IPS DF 6.9 (cell line): ENCODE measurements at regions not wholly inside any gene's neighbourhood (a gene's known extent, or its start where the extent isn't known, plus 50 kb on each side); places are given as distances from the start of the nearest gene placed in this dataset.

Experiments used
- DNase-seq: peaks from one replicate; pipeline ENCODE4 v3.0.0-alpha.2; 2013; ENCODE audit warnings: low read depth, low spot score
- H3K27ac ChIP-seq: one replicate; pipeline ENCODE4 v1.5.1; 2013; ENCODE audit warnings: low read length, control low read depth
- H3K27me3 ChIP-seq: 2 replicates; pipeline ENCODE4 v1.6.1; 2013; ENCODE audit warnings: mild to moderate bottlenecking, low read length; ENCODE audit not compliant: control insufficient read depth, insufficient read depth
- H3K36me3 ChIP-seq: 2 replicates; pipeline ENCODE4 v1.6.1; 2013; ENCODE audit warnings: low read length; ENCODE audit not compliant: control insufficient read depth, insufficient read depth
- H3K4me1 ChIP-seq: 2 replicates; pipeline ENCODE4 v1.6.1; 2013; ENCODE audit warnings: low read length; ENCODE audit not compliant: control insufficient read depth, insufficient read depth
- H3K4me3 ChIP-seq: 2 replicates; pipeline ENCODE4 v1.5.1; 2013; ENCODE audit warnings: mild to moderate bottlenecking, low read length
- H3K9me3 ChIP-seq: 2 replicates; pipeline ENCODE4 v1.6.1; 2013; ENCODE audit warnings: low read length, inconsistent platforms; ENCODE audit not compliant: control insufficient read depth, insufficient read depth
- WGBS: extraction: QIAGEN DNeasy Blood & Tissue Kit; methylation state at CpG from one replicate; pipeline ENCODE4 v1.1.7; 2013; ENCODE audit warnings: mixed read lengths, missing lambda C conversion rate; ENCODE audit not compliant: insufficient read length, insufficient coverage; 5-methylcytosine and 5-hydroxymethylcytosine counted together

DNA sequence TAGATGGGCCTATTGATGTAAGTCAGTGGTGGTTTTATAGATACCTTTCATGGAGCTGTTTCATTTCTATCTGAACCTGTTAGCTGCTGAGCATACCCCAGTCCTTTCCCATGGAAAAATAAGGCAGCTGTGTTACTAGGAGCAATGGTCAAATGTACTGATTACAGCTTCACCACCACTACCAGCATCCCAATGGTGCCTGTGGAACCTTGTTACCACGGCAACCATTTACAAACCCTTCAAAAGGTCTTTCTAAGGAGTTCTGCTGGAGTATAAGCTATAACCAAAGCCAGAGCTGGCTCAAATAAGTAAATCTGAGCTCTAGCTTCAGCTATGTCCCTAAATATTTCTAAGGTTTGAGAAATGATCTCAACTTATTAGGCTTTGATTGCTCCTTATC lies 133.4 kb upstream of the ACP3 start:
- Histone ChIP-seq H3K9me3 (no peaks in the 10 kb centered on the region), H3K27ac (no peak overlapping the region), H3K4me1 (0 out of 2 replicates have a peak, but pooled peaks cover 1% of the 10 kb centered on the region), H3K4me3 (no peak overlapping the region), H3K36me3 (no peaks in the 10 kb centered on the region), H3K27me3 (no peaks in the 10 kb centered on the region)
- no CpG with 5 or more reads among the region's 1 CpG for WGBS
- no peak for DNase-seq

DNA sequence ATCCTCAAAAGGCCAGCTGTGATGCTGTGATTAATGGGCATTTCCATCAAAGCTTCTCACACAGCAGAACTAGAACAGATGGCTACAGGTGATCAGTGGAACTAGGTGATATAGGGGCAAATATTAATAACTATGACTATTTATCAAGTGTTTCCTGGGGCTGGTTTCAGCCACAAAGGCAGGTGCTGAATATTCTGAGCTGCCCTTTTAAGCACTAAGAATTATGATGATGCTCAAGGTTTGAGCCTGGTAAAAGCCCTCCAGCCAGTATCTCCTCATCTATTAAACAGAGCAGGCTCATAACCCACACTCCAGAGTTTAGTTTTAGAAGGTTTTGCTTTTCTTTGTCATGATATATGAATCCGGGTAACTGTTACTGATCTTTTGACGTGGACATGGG lies 129.5 kb upstream of the ACP3 start:
- WGBS: no CpG with 5 or more reads among the region's 2 CpGs
- no peaks in the 10 kb centered on the region for H3K27me3 ChIP-seq

GRCh38 chr3:132189601-132190000 lies 127.6 kb upstream of the ACP3 start:
- DNase-seq: no peak
- no CpG with 5 or more reads among the region's 3 CpGs for WGBS
- Histone ChIP-seq H3K9me3 (no peaks in the 10 kb centered on the region), H3K27ac (no peak overlapping the region), H3K4me1 (no peaks in the 10 kb centered on the region), H3K27me3 (no peaks in the 10 kb centered on the region), H3K36me3 (no peaks in the 10 kb centered on the region), H3K4me3 (no peak overlapping the region)

More for the DNA sequence above, 129.5 kb upstream of the ACP3 start:
- no peak overlapping the region for H3K27ac ChIP-seq
- no peaks in the 10 kb centered on the region for H3K36me3 ChIP-seq
- no peaks in the 10 kb centered on the region for H3K9me3 ChIP-seq
- no peak overlapping the region for H3K4me3 ChIP-seq
- no peak for DNase-seq
- H3K4me1 ChIP-seq: no peaks in the 10 kb centered on the region

- H3K4me3 ChIP-seq: no peak overlapping the region
- DNase-seq: no peak
- no CpG with 5 or more reads among the region's 1 CpG for WGBS
- H3K27ac ChIP-seq: no peak overlapping the region
- H3K36me3 ChIP-seq: no peaks in the 10 kb centered on the region
- H3K9me3 ChIP-seq: no peaks in the 10 kb centered on the region
- H3K27me3 ChIP-seq: no peaks in the 10 kb centered on the region
- H3K4me1 ChIP-seq: no peaks in the 10 kb centered on the region
Observed at GRCh38 chr3:132196113-132196512, 121.1 kb upstream of the ACP3 start.

DNA sequence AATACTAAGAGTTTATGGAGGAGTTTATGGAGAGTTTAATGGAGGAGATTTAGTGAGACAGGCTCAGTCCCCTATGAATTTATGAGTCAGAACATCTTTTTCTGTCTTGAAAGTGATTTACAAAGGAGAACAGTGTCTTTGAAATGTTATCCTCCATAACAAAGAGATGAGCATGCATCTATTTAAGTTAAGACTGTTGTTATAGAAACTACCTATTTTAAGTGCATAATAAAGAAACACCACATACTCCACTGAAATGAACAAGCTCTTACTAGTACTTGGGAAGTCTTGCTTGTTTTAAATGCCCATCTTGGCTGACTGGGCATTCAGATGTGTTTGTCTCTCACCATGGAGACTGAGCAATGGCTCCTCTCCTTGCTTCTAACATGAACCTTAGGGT lies 118.7 kb upstream of the ACP3 start:
- Histone ChIP-seq H3K9me3 (no peaks in the 10 kb centered on the region), H3K27me3 (no peaks in the 10 kb centered on the region), H3K4me3 (no peak overlapping the region), H3K4me1 (no peaks in the 10 kb centered on the region), H3K27ac (no peak overlapping the region), H3K36me3 (no peaks in the 10 kb centered on the region)
- no peak for DNase-seq

GRCh38 chr3:132199451-132199850 lies 117.8 kb upstream of the ACP3 start:
- Histone ChIP-seq H3K4me1 (no peaks in the 10 kb centered on the region), H3K9me3 (no peaks in the 10 kb centered on the region), H3K4me3 (no peak overlapping the region), H3K27me3 (no peaks in the 10 kb centered on the region), H3K27ac (no peak overlapping the region), H3K36me3 (no peaks in the 10 kb centered on the region)
- no peak for DNase-seq
- WGBS: no CpG with 5 or more reads among the region's 1 CpG

GRCh38 chr3:132202586-132202985 lies 114.6 kb upstream of the ACP3 start:
- Histone ChIP-seq H3K9me3 (no peaks in the 10 kb centered on the region), H3K4me1 (no peaks in the 10 kb centered on the region), H3K27ac (no peak overlapping the region), H3K36me3 (no peaks in the 10 kb centered on the region), H3K4me3 (no peak overlapping the region), H3K27me3 (no peaks in the 10 kb centered on the region)
- no CpG with 5 or more reads among the region's 3 CpGs for WGBS
- DNase-seq: no peak

DNA sequence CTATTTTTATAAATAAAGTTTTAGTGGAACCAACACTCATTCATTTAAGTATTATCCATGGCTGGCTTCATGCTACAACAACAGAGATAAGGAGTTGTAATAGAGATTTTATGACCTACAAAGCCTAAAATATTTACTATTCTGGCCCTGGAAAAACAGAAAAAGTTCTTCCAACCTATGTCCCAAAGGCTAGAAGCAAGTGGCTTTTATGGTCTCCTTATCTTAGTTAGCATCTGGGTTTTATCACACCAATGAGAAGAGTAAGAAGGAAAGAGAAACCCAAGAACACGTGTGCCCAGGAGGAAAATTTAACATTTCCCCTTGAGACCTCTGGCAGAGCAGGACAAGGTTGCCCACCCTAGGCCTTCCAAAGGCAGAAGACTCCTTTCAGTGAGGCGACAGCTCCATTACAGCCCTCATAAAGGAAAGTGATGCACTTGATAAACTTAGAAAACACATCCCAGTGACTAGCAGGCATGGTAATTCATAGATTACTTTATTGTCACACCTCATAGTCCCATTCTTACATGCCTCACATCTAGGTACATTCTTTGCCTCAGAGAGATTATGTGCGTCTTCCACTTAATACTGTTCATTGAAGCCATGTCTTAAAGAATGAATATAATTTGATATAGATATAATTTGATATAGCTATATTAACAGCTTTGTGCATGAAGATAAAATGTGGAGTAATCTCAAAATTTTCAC lies 113.2 kb upstream of the ACP3 start:
- no CpG with 5 or more reads among the region's 3 CpGs for WGBS
- Histone ChIP-seq H3K27me3 (no peaks in the 10 kb centered on the region), H3K9me3 (no peaks in the 10 kb centered on the region), H3K4me3 (no peak overlapping the region), H3K4me1 (no peaks in the 10 kb centered on the region), H3K27ac (no peak overlapping the region), H3K36me3 (no peaks in the 10 kb centered on the region)
- no peak for DNase-seq

GRCh38 chr3:132205609-132206008 lies 111.6 kb upstream of the ACP3 start:
- DNase-seq: no peak
- H3K36me3 ChIP-seq: no peaks in the 10 kb centered on the region
- H3K4me3 ChIP-seq: no peak overlapping the region
- H3K27ac ChIP-seq: no peak overlapping the region
- H3K9me3 ChIP-seq: no peaks in the 10 kb centered on the region
- peaks cover 4% of the 10 kb centered on the region; the same call in 1 of the 2 replicates for H3K27me3 ChIP-seq
- H3K4me1 ChIP-seq: no peaks in the 10 kb centered on the region

DNA sequence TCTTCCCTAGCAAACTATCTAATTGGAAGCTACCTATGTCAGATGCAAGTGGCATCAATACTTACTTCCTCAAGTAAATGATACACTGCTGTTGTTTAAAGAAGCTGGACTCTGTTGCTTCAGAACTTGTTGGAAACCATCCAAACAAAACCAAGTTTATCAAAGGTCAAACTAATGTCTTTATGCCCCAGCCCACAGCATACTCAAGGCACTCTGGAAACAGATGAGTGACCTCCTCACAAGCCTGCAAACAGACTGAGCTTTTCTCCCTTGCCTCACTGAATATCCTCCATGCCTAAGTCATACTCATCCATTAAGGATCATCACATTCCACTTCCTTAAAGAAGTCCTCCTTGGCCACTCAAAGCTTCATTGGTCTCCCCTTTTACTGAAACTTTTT lies 107.4 kb upstream of the ACP3 start:
- no peaks in the 10 kb centered on the region for H3K9me3 ChIP-seq
- peaks cover 11% of the 10 kb centered on the region for H3K27me3 ChIP-seq
- no peak overlapping the region for H3K27ac ChIP-seq
- DNase-seq: no peak
- H3K4me3 ChIP-seq: no peak overlapping the region
- H3K4me1 ChIP-seq: no peaks in the 10 kb centered on the region
- H3K36me3 ChIP-seq: no peaks in the 10 kb centered on the region

DNA sequence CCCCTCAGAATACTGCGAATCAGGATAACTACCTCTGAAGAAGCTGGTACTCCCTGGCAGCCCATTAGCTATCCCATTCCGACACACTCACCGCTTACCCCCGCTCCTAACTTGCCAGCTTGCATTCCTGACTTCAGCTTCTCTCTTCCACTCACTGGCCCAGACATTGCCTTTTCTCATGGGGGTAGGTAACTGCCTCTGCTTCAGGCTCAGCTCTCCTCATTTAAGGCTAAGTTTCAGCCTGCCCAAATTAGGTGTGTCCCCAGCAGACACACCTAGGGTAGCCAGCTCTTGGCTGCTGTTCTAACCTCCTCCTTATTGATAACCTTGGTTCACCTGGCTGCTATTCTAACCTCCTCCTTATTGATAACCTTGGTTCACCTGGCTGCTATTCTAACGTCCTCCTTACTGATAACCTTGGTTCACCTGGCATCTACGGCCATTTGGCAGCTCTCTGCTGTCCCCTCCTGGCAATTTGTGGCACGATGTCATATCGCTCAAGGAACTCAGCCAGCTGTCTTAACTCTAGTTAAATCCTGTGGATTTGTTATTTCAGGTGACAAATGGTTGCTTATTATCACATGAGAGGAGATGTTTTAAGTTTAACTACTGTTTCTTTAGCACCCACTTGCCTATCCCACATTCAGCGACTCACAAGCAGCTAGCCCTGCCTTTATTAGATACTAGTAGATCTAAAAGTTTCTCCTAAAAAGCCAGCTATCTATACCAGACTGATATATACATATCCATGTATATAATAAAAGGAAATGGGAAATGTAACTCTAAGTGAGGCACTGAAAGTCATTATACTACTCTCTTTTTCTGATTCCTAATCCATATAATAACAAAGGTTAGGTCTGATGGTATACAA lies 106.5 kb upstream of the ACP3 start:
- Histone ChIP-seq H3K27ac (no peak overlapping the region), H3K27me3 (peaks cover 11% of the 10 kb centered on the region), H3K36me3 (no peaks in the 10 kb centered on the region), H3K9me3 (no peaks in the 10 kb centered on the region), H3K4me3 (no peak overlapping the region), H3K4me1 (no peaks in the 10 kb centered on the region)
- WGBS: no CpG with 5 or more reads among the region's 9 CpGs
- DNase-seq: peak; percentile 45
